ENCODE measurements at regions not wholly inside any gene's neighbourhood (a gene's known extent, or its start where the extent isn't known, plus 50 kb on each side); places are given as distances from the start of the nearest gene placed in this dataset.

GRCh38 chr13:64819081-64819480, 2411.1 kb downstream of the PCDH9 start (continued):
- TF ChIP-seq ATF3 (CRISPR knock-in tag; IDR thresholded peaks at IDR 0.05) (no peak), TCF7 (IDR thresholded peaks at IDR 0.05; ENCODE audit: low read depth) (no peak), XBP1 (CRISPR knock-in tag; IDR thresholded peaks at IDR 0.05) (no peak), PREB (CRISPR knock-in tag; IDR thresholded peaks at IDR 0.05) (no peak)

- BruUV-seq (replicated peaks) = no TSS peak
- Histone ChIP-seq H3K4me2 (ENCODE audit: low read depth, low read length) (no peak overlapping the region), H2AFZ (ENCODE audit: low read length) (no peak overlapping the region), H3K27ac (ENCODE audit: extremely low read length, insufficient read depth, low read length) (no peak overlapping the region), H3K9me3 (ENCODE audit: low read length) (no peaks in the 10 kb centered on the region), H3K27me3 (ENCODE audit: control insufficient read depth in 1 of 2, insufficient read depth in 2 of 2, low read length in 2 of 2) (no peaks in the 10 kb centered on the region), H3K4me3 (replicated peaks in 1 of 3; ENCODE audit: insufficient read depth in 1 of 3, low read depth in 2 of 3, low read length in 3 of 3) (no peak overlapping the region), H3K9ac (ENCODE audit: insufficient read depth, low read depth, low read length) (no peak overlapping the region), H4K20me1 (ENCODE audit: insufficient read depth, low read length) (no peaks in the 10 kb centered on the region), H3K4me1 (ENCODE audit: insufficient read depth, low read length) (no peaks in the 10 kb centered on the region), H3K79me2 (ENCODE audit: insufficient read depth, low read length) (no peaks in the 10 kb centered on the region), H3K36me3 (replicated peaks in 1 of 2; ENCODE audit: control insufficient read depth in 1 of 2, insufficient read depth in 2 of 2, low read length in 2 of 2) (no peaks in the 10 kb centered on the region)
- ATAC-seq (no peak), DNase-seq (ENCODE audit: low spot score) (no peak), FAIRE-seq (no peak)
- in situ Hi-C loops (cut with HindIII; ENCODE audit: extremely low pct_ligation_motif_present, low pct_unique_long_range_greater_than_20kb) (no loop called here), intact Hi-C loops (cut with micrococcal nuclease; ENCODE audit: unreplicated experiment) (no loop called here)
- POLR2A ChIA-PET = no interaction called here
- WGBS (ENCODE audit: low lambda C conversion rate) = 4% methylated on average over 3 of the region's 3 CpGs
- TF ChIP-seq ZNF331 (CRISPR knock-in tag; IDR thresholded peaks at IDR 0.05) = no peak
- TF ChIP-seq NCOA5 (CRISPR knock-in tag; IDR thresholded peaks at IDR 0.05) = no peak
- no peak for TF ChIP-seq ZNF362 (CRISPR knock-in tag; IDR thresholded peaks at IDR 0.05; ENCODE audit: borderline replicate concordance)
- TF ChIP-seq ZNF335 (CRISPR knock-in tag; IDR thresholded peaks at IDR 0.05) = no peak
- CTCF ChIA-PET (ENCODE audit: low intra/inter-chr PET ratio, low total read pairs) = no interaction called here
Measured at GRCh38 chr13:64817691-64818090, 2412.4 kb downstream of the PCDH9 start.
